ENCODE measurements at regions not wholly inside any gene's neighbourhood (a gene's known extent, or its start where the extent isn't known, plus 50 kb on each side); places are given as distances from the start of the nearest gene placed in this dataset.

- no peak for DNase-seq
These were observed 314.8 kb upstream of the SALL3 start for GRCh38 chr18:78664848-78665247.

GRCh38 chr18:78665644-78666043 is 314.0 kb upstream of the SALL3 start:
- no peak for DNase-seq

- DNase-seq = no peak
These were observed 312.8 kb upstream of the SALL3 start for GRCh38 chr18:78666666-78667335.

- DNase-seq = no peak
These were observed 308.7 kb upstream of the SALL3 start for GRCh38 chr18:78670778-78671391.

- no peak for DNase-seq
These were observed 308.1 kb upstream of the SALL3 start for GRCh38 chr18:78671551-78671950.

- no peak for DNase-seq
These were observed 306.7 kb upstream of the SALL3 start for GRCh38 chr18:78672862-78673446.

GRCh38 chr18:78673516-78674321 is 305.9 kb upstream of the SALL3 start:
- DNase-seq = no peak

- DNase-seq = no peak
These were observed 304.4 kb upstream of the SALL3 start for GRCh38 chr18:78675231-78675630.

GRCh38 chr18:78676622-78677482 is 302.8 kb upstream of the SALL3 start:
- no peak for DNase-seq

- DNase-seq = no peak
These were observed 301.9 kb upstream of the SALL3 start for GRCh38 chr18:78677483-78678317.

- DNase-seq = no peak
These were observed 301.3 kb upstream of the SALL3 start for GRCh38 chr18:78678318-78678695.

GRCh38 chr18:78679031-78679430 is 300.6 kb upstream of the SALL3 start:
- DNase-seq = no peak

- DNase-seq = no peak
These were observed 299.9 kb upstream of the SALL3 start for GRCh38 chr18:78679613-78680260.

GRCh38 chr18:78681396-78681795 is 298.2 kb upstream of the SALL3 start:
- DNase-seq = no peak

- DNase-seq = no peak
These were observed 297.7 kb upstream of the SALL3 start for GRCh38 chr18:78681934-78682333.

- no peak for DNase-seq
These were observed 296.9 kb upstream of the SALL3 start for GRCh38 chr18:78682716-78683115.

GRCh38 chr18:78683191-78684010 is 296.2 kb upstream of the SALL3 start:
- no peak for DNase-seq

- DNase-seq = no peak
These were observed 294.2 kb upstream of the SALL3 start for GRCh38 chr18:78685250-78685979.

- DNase-seq = no peak
These were observed 293.6 kb upstream of the SALL3 start for GRCh38 chr18:78685980-78686530.

Data from occipital lobe (tissue), 1 donor.